GM23248 (cell line): ENCODE measurements at regions not wholly inside any gene's neighbourhood (a gene's known extent, or its start where the extent isn't known, plus 50 kb on each side); places are given as distances from the start of the nearest gene placed in this dataset.
"Not testable (repeated sequence)": the region's sequence is repeated elsewhere in the genome, so short reads cannot be mapped to it uniquely, and the experiment has no call there.

Source experiments
- DNase-seq: peaks from one replicate; pipeline ENCODE4 v3.0.0-alpha.2; 2015
- H2AFZ ChIP-seq: fragments of 200-600 bp; sonication (generic); 2 replicates; pipeline ENCODE4 v1.6.1; 2016; ENCODE audit warnings: antibody characterized with exemption
- H3F3A ChIP-seq: fragments of 200-600 bp; sonication (generic); 2 replicates; pipeline ENCODE4 v1.6.1; 2016; ENCODE audit warnings: mild to moderate bottlenecking, antibody characterized with exemption, mixed run types; ENCODE audit not compliant: insufficient read depth
- H3K27ac ChIP-seq: fragments of 200-600 bp; sonication (generic); 2 replicates; pipeline ENCODE4 v1.5.1; 2016; ENCODE audit warnings: mild to moderate bottlenecking
- H3K27me3 ChIP-seq: fragments of 200-600 bp; sonication (generic); replicated peaks from 2 replicates; pipeline ENCODE4 v1.6.1; 2016; ENCODE audit warnings: mild to moderate bottlenecking; ENCODE audit not compliant: insufficient read depth
- H3K36me3 ChIP-seq: fragments of 200-600 bp; sonication (generic); 2 replicates; pipeline ENCODE4 v1.6.1; 2016; ENCODE audit warnings: low read depth, mild to moderate bottlenecking
- H3K4me1 ChIP-seq: fragments of 200-600 bp; sonication (generic); 2 replicates; pipeline ENCODE4 v1.6.1; 2016; ENCODE audit warnings: mild to moderate bottlenecking; ENCODE audit not compliant: insufficient read depth
- H3K4me2 ChIP-seq: fragments of 200-600 bp; sonication (generic); one replicate; pipeline ENCODE4 v1.6.1; 2016; ENCODE audit warnings: mild to moderate bottlenecking; ENCODE audit not compliant: unreplicated experiment
- H3K4me3 ChIP-seq: fragments of 200-600 bp; sonication (generic); 2 replicates; pipeline ENCODE4 v1.5.1; 2016; ENCODE audit warnings: mild to moderate bottlenecking
- H3K79me2 ChIP-seq: fragments of 200-600 bp; sonication (generic); 2 replicates; pipeline ENCODE4 v1.6.1; 2016; ENCODE audit warnings: mild to moderate bottlenecking; ENCODE audit not compliant: insufficient read depth
- H3K9ac ChIP-seq: fragments of 200-600 bp; sonication (generic); 2 replicates; pipeline ENCODE4 v1.6.1; 2016; ENCODE audit warnings: mild to moderate bottlenecking
- H3K9me2 ChIP-seq: fragments of 200-600 bp; sonication (generic); 2 replicates; pipeline ENCODE4 v1.6.1; 2016; ENCODE audit warnings: mixed run types, mild to moderate bottlenecking, moderate library complexity; ENCODE audit not compliant: insufficient read depth
- H3K9me3 ChIP-seq: fragments of 200-600 bp; sonication (generic); one replicate; pipeline ENCODE4 v1.6.1; 2017; ENCODE audit warnings: low read depth
- H4K20me1 ChIP-seq: fragments of 200-600 bp; sonication (generic); 2 replicates; pipeline ENCODE4 v1.6.0; 2016; ENCODE audit not compliant: insufficient read depth
- EZH2 ChIP-seq: fragments of 200-600 bp; sonication (generic); IDR thresholded peaks from 2 replicates; pipeline ENCODE4 v1.6.1; 2018; ENCODE audit warnings: antibody characterized with exemption, mild to moderate bottlenecking; ENCODE audit not compliant: insufficient read depth, poor library complexity, severe bottlenecking
- EZH2phosphoT487 ChIP-seq: fragments of 200-600 bp; sonication (generic); IDR thresholded peaks from 2 replicates; pipeline ENCODE4 v1.6.1; 2018; ENCODE audit warnings: antibody characterized with exemption, moderate library complexity, mild to moderate bottlenecking, low read depth; ENCODE audit not compliant: insufficient read depth
- WGBS, 2 experiments: methylation state at CpG; one replicate each; pipeline ENCODE4 v1.1.6; 2015 to 2017; ENCODE audit warnings: low lambda C conversion rate in 2 of 2, low coverage in 1 of 2; ENCODE audit errors: missing lambda C conversion rate in 2 of 2; 5-methylcytosine and 5-hydroxymethylcytosine counted together
- in situ Hi-C: fragments of 300-500 bp; cut with MboI; formaldehyde crosslinking; loops from 2 replicates; pipeline ENCODE4 v1.15.0; 2020

DNA sequence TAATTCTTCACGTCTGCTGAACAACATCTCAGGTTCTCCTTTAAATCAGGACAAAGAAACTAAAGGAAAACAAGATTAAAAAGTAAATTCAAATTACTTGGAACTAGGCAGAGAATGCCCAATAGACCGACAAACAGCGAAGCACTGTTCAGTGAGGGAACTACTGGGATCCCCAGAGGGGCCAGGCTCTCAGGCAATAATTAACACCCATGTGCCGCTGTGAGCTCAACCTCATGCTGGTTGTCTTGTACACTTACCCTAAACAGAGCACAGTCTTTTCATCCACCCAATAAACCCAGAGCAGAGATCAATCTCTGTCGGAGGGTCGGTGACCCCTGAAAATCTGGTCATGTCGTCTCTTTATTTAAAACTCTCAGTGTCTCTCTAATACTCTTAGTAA, 229.9 kb upstream of the CRIM1 start:
- H3K4me1 ChIP-seq, result no peaks in the 10 kb centered on the region
- no peak overlapping the region for H3K4me3 ChIP-seq
- DNase-seq, result no peak
- H3K9me2 ChIP-seq, result no peaks in the 10 kb centered on the region
- no peaks in the 10 kb centered on the region for H3K27me3 ChIP-seq
- no peaks in the 10 kb centered on the region for H3K9me3 ChIP-seq
- H3K27ac ChIP-seq, result no peak overlapping the region
- no peaks in the 10 kb centered on the region for H3F3A ChIP-seq
- 13 to 26% methylated on average over 7 of the region's 7 CpGs for WGBS, 2 experiments
- H2AFZ ChIP-seq, result no peak overlapping the region
- H4K20me1 ChIP-seq, result no peaks in the 10 kb centered on the region
- H3K79me2 ChIP-seq, result no peaks in the 10 kb centered on the region
- H3K36me3 ChIP-seq, result no peaks in the 10 kb centered on the region
- in situ Hi-C loops, result no loop called here
- no peak overlapping the region for H3K9ac ChIP-seq
- TF ChIP-seq EZH2 (no peak), EZH2phosphoT487 (no peak)
- H3K4me2 ChIP-seq, result no peak overlapping the region

DNA sequence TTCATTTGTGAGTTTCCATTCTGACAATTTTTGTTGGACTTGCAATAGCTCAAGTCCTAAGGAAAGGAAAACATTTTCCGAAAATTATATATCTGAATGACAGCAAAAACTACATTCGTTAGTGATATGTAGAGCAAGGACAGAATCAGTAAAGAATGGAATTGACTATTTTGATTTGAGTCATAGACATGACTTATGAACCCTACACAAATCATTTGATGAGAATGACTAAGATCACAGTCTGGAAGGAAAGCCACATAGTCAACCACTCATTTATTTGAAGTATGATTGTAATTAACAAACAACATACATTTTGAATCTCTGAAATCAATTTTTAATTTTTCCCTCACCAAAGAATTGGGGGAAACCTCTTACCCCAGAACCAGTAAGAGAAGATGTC, 231.6 kb upstream of the CRIM1 start:
- Histone ChIP-seq H3K4me3 (no peak overlapping the region), H3K27me3 (no peaks in the 10 kb centered on the region), H3K36me3 (no peaks in the 10 kb centered on the region), H3K9me2 (no peaks in the 10 kb centered on the region), H3K4me1 (no peaks in the 10 kb centered on the region), H3K4me2 (no peak overlapping the region), H2AFZ (no peak overlapping the region), H3K79me2 (no peaks in the 10 kb centered on the region), H3K9ac (no peak overlapping the region), H4K20me1 (no peaks in the 10 kb centered on the region), H3K9me3 (no peaks in the 10 kb centered on the region), H3F3A (no peaks in the 10 kb centered on the region), H3K27ac (no peak overlapping the region)
- in situ Hi-C loops, result no loop called here
- no peak for TF ChIP-seq EZH2
- TF ChIP-seq EZH2phosphoT487, result no peak
- DNase-seq, result no peak
- 10 to 13% methylated on average over 2 of the region's 2 CpGs for WGBS, 2 experiments

DNA sequence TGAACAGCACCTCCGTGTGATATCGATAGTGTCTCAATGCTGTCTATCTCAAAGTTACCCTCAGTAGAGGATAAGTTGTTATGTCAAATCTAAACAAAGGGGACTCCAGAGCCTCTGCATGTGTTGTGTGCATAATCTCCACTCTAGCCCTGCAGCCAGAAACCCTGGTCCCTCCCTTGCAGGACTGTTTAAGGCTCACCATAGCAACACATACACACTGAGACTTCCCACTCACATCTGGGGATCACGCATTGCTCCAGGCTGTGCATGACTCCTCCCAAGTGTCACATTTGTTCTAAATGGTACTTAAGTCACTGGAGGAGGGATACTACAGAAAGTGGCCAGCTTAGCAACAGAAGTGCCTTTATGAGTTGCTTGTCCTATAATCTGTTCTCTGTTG, 258.6 kb upstream of the CRIM1 start:
- H3K27ac ChIP-seq, result no peak overlapping the region
- no peak for TF ChIP-seq EZH2phosphoT487
- TF ChIP-seq EZH2, result no peak
- H3K27me3 ChIP-seq, result no peaks in the 10 kb centered on the region
- no peaks in the 10 kb centered on the region for H3K36me3 ChIP-seq
- H3K4me2 ChIP-seq, result no peak overlapping the region
- H2AFZ ChIP-seq, result no peak overlapping the region
- in situ Hi-C loops, result no loop called here
- no peak overlapping the region for H3K9ac ChIP-seq
- H3K79me2 ChIP-seq, result no peaks in the 10 kb centered on the region
- no peak overlapping the region for H3K4me3 ChIP-seq
- H3K4me1 ChIP-seq, result no peaks in the 10 kb centered on the region
- no peaks in the 10 kb centered on the region for H3K9me3 ChIP-seq
- WGBS, 2 experiments, result 3 to 5% methylated on average over 3 of the region's 3 CpGs
- H4K20me1 ChIP-seq, result no peaks in the 10 kb centered on the region
- no peaks in the 10 kb centered on the region for H3K9me2 ChIP-seq
- H3F3A ChIP-seq, result no peaks in the 10 kb centered on the region
- no peak for DNase-seq

- H3K4me2 ChIP-seq, H3K27ac ChIP-seq, H2AFZ ChIP-seq, H4K20me1 ChIP-seq, in situ Hi-C loops, H3K4me3 ChIP-seq, H3K9ac ChIP-seq, H3K9me2 ChIP-seq, H3K9me3 ChIP-seq, H3K4me1 ChIP-seq, H3K27me3 ChIP-seq, DNase-seq, H3K79me2 ChIP-seq, H3K36me3 ChIP-seq, H3F3A ChIP-seq: not testable (repeated sequence)
- 47 to 56% methylated on average over 17 to 23 of the region's 26 CpGs for WGBS, 2 experiments
These were observed 263.5 kb upstream of the CRIM1 start for GRCh38 chr2:36091844-36092741.
